K562 (cell line): ENCODE measurements at regions not wholly inside any gene's neighbourhood (a gene's known extent, or its start where the extent isn't known, plus 50 kb on each side); places are given as distances from the start of the nearest gene placed in this dataset.

Experiments used
- BDP1 ChIP-seq: IDR thresholded peaks from 3 replicates; pipeline ENCODE4 v1.6.1; 2011; ENCODE audit not compliant: insufficient read length, insufficient read depth
- CCNT2 ChIP-seq: IDR thresholded peaks from 2 replicates; pipeline ENCODE4 v1.6.1; 2011; ENCODE audit warnings: borderline replicate concordance, low read depth, mild to moderate bottlenecking, moderate library complexity, mixed read lengths, low read length; ENCODE audit not compliant: insufficient read length; ENCODE audit errors: extremely low read depth
- JUN ChIP-seq, 2 experiments: sonication (generic) in 1 of 2; formaldehyde crosslinking in 1 of 2; IDR thresholded peaks; 2 replicates each; pipeline versions ENCODE4 v1.6.1 to v1.8.0; 2012 to 2022; ENCODE audit warnings: borderline replicate concordance in 2 of 2, mild to moderate bottlenecking in 2 of 2, improper control_type of control experiment in 1 of 2, low read depth in 1 of 2, low read length in 1 of 2, missing genetic modification reagents in 1 of 2
- KDM4B ChIP-seq, 2 experiments: fragments of 450-650 bp in 1 of 2; sonication (generic) in 1 of 2; IDR thresholded peaks; 2 replicates each; pipeline ENCODE4 v1.6.1; 2016 to 2017; ENCODE audit warnings: borderline replicate concordance in 2 of 2, antibody characterized with exemption in 1 of 2, low read depth in 1 of 2, mild to moderate bottlenecking in 1 of 2
- NCOA2 ChIP-seq, 2 experiments: fragments of 450-650 bp; IDR thresholded peaks; 2 replicates each; pipeline ENCODE4 v1.6.1; 2018; ENCODE audit warnings: mild to moderate bottlenecking in 2 of 2, moderate library complexity in 1 of 2; ENCODE audit not compliant: partially characterized antibody in 2 of 2
- NRF1 ChIP-seq, 2 experiments: fragments of 450-650 bp; IDR thresholded peaks in 1 of 2; conservative IDR thresholded peaks in 1 of 2; 2 replicates each; pipeline ENCODE4 v1.6.1; 2014; ENCODE audit warnings: mild to moderate bottlenecking in 2 of 2
- RAD21 ChIP-seq, 2 experiments: fragments of 250-450 bp in 1 of 2; fragments of 450-650 bp in 1 of 2; sonication (Bioruptor Pico) in 1 of 2; formaldehyde crosslinking in 1 of 2; IDR thresholded peaks in 1 of 2; conservative IDR thresholded peaks in 1 of 2; 2 replicates each; pipeline versions ENCODE4 v1.4.0 to v1.8.0; 2020 to 2022; ENCODE audit warnings: mild to moderate bottlenecking in 2 of 2, moderate library complexity in 1 of 2
- SIN3A ChIP-seq, 2 experiments: fragments of 150-350 bp in 1 of 2; IDR thresholded peaks; 2 replicates each; pipeline ENCODE4 v1.6.1; 2011 to 2016; ENCODE audit warnings: borderline replicate concordance in 2 of 2, low read depth in 2 of 2, low read length in 2 of 2, mild to moderate bottlenecking in 2 of 2, moderate library complexity in 2 of 2; ENCODE audit not compliant: control insufficient read depth in 1 of 2
- SMARCE1 ChIP-seq: fragments of 450-650 bp; IDR thresholded peaks from 2 replicates; pipeline ENCODE4 v1.7.1; 2016; ENCODE audit warnings: mild to moderate bottlenecking
- SMC3 ChIP-seq: conservative IDR thresholded peaks from 2 replicates; pipeline ENCODE4 v1.6.1; 2011; ENCODE audit warnings: low read depth, low read length, improper control_type of control experiment; ENCODE audit not compliant: insufficient read depth
- SRSF1 ChIP-seq: fragments of 200-400 bp; formaldehyde crosslinking; IDR thresholded peaks from 2 replicates; pipeline ENCODE4 v1.6.1; 2017; ENCODE audit warnings: mild to moderate bottlenecking, low read depth, low read length, moderate library complexity
- ZNF408 ChIP-seq: fragments of 250-450 bp; sonication (Bioruptor Pico); IDR thresholded peaks from 2 replicates; pipeline ENCODE4 v1.4.0; 2020; ENCODE audit warnings: low read depth, mild to moderate bottlenecking, moderate library complexity
- TF ChIP-seq, protein P1 (sequence below): fragments of 250-450 bp; sonication (Bioruptor Pico); IDR thresholded peaks from 2 replicates; pipeline ENCODE4 v1.5.0; 2021; ENCODE audit warnings: mild to moderate bottlenecking, moderate library complexity

DNA sequence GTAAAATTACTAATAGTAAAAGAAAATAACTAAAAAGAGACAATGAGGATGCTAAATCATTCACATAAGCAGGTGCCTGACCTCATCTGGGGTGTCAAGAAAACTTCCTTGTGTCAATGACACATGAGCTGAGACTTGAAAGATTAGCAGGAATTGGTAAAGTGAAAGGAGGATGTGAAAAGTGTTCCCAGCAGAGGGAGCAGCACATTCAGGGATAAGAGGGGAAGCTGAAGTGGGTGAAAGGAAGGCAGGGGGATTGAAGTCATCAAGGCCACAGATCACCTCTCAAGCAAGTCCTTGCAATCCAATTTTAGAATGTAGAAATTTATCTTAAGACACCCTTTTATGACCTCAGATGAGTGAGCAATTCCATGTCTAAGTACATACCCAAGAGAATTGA lies 60.2 kb upstream of the ACP3 start (continued):
- TF ChIP-seq RAD21 (CRISPR knock-in tag; conservative IDR thresholded peaks at IDR 0.05 in 1 of 2, IDR thresholded peaks at IDR 0.05 in 1 of 2) (peak; percentile 45 to 50), NRF1 (conservative IDR thresholded peaks at IDR 0.05 in 1 of 2, IDR thresholded peaks at IDR 0.05 in 1 of 2) (no peak), JUN (IDR thresholded peaks at IDR 0.05; ENCODE audit: borderline replicate concordance, low read depth, low read length) (no peak), JUN (CRISPR knock-in tag; IDR thresholded peaks at IDR 0.05; ENCODE audit: borderline replicate concordance) (no peak), SRSF1 (no peak), SMC3 (0 out of 2 replicates have a peak, but pooled peaks have one; percentile 9), BDP1 (no peak), ZNF408 (CRISPR knock-in tag) (no peak), SMARCE1 (no peak), NCOA2 (IDR thresholded peaks at IDR 0.05; ENCODE audit: partially characterized antibody in 2 of 2) (no peak), CCNT2 (no peak), KDM4B (IDR thresholded peaks at IDR 0.05; ENCODE audit: borderline replicate concordance in 2 of 2, low read depth in 1 of 2) (no peak), SIN3A (IDR thresholded peaks at IDR 0.05; ENCODE audit: borderline replicate concordance in 2 of 2, control insufficient read depth in 1 of 2, low read depth in 2 of 2, low read length in 2 of 2) (no peak)
- TF ChIP-seq, protein P1, sequence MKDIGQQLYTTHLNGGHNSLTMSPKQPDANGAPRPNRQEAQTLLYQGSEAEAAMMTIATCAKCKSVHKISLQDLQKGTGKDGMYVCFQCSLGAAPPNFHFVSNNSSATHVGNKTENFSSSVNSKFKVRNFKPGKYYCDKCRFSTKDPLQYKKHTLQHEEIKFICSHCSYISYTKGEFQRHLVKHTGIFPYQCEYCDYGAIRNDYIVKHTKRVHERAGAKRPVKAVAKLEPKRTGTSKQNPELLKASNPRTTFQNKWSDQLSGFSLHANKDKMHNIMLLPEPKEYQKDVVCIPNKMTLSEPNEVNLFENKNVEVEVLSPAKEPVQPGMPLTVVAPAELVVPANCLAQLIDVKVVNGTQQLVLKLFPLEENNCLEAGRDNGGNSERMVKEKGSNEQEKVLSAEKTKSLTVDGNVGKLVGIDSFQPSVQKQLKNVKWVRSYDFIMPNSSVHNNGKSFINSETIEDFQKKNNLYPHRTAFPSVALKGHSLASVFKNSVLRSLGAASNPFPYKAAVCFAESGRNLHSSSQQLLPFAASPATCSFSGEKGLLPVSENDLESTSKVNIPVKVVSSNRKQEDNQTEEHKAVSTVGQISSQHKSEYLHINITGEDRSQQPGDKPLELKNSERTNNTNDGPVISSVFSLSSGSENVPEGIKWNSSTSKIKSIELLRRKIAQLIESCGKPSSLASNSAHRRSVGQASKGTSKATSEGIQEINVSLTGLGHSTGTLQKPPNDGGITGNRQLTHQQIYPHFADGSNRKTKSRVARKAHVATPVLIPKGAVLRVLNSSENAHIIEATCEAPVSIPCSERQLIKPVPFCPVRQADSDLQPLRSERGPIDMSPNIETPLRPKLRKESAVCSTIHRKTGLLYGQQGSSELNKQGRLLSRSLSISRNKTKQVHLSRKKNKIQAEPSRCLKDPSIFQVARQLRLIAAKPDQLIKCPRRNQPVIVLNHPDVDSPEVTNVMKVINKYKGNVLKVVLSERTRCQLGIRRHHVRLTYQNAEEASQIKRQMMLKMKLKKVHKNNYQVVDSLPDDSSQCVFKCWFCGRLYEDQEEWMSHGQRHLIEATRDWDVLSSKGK (CRISPR knock-in tag): no peak
